Loucy (cell line): ENCODE measurements at regions not wholly inside any gene's neighbourhood (a gene's known extent, or its start where the extent isn't known, plus 50 kb on each side); places are given as distances from the start of the nearest gene placed in this dataset.

ENCODE experiments used
- EZH2phosphoT487 ChIP-seq: fragments of 200-600 bp; IDR thresholded peaks from 2 replicates; pipeline ENCODE4 v1.6.1; 2018; ENCODE audit warnings: antibody characterized with exemption, mild to moderate bottlenecking, moderate library complexity, borderline replicate concordance
- TF ChIP-seq, protein P1 (sequence below): fragments of 200-600 bp; sonication (generic); conservative IDR thresholded peaks from 2 replicates; pipeline ENCODE4 v1.5.1; 2014; ENCODE audit warnings: mild to moderate bottlenecking, antibody characterized with exemption, low read length

DNA sequence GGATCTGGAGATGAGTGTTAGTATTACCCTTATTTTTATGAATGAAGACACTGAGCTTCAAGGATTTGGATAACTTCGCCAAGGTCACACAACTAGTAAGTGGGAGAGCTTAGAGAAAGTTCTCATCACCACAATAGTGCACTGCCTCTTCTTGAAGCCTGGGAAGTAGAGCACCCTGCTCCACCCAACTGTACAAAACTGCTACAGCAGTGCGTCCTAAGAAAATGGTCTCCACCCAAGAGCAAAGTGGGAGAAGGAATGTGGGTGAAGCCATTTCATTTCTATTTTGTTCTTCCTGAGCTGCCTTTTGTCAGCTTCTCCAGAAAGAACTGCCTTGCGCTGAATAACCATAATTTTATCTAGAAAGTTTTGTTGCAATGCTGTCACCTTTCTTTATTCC lies 403.9 kb upstream of the FAT3 start:
- TF ChIP-seq, protein P1, sequence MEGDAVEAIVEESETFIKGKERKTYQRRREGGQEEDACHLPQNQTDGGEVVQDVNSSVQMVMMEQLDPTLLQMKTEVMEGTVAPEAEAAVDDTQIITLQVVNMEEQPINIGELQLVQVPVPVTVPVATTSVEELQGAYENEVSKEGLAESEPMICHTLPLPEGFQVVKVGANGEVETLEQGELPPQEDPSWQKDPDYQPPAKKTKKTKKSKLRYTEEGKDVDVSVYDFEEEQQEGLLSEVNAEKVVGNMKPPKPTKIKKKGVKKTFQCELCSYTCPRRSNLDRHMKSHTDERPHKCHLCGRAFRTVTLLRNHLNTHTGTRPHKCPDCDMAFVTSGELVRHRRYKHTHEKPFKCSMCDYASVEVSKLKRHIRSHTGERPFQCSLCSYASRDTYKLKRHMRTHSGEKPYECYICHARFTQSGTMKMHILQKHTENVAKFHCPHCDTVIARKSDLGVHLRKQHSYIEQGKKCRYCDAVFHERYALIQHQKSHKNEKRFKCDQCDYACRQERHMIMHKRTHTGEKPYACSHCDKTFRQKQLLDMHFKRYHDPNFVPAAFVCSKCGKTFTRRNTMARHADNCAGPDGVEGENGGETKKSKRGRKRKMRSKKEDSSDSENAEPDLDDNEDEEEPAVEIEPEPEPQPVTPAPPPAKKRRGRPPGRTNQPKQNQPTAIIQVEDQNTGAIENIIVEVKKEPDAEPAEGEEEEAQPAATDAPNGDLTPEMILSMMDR: no peak
- TF ChIP-seq EZH2phosphoT487: no peak
